Neutrophil (primary cell): ENCODE measurements at regions not wholly inside any gene's neighbourhood (a gene's known extent, or its start where the extent isn't known, plus 50 kb on each side); places are given as distances from the start of the nearest gene placed in this dataset.

Experiments
- H3K27ac ChIP-seq: fragments of 200-600 bp; sonication (generic); 2 replicates; pipeline ENCODE4 v1.5.1; 2016; ENCODE audit warnings: mild to moderate bottlenecking, moderate library complexity
- H3K27me3 ChIP-seq: fragments of 200-600 bp; sonication (generic); 2 replicates; pipeline ENCODE4 v1.6.0; 2016; ENCODE audit warnings: mild to moderate bottlenecking
- H3K36me3 ChIP-seq: fragments of 200-600 bp; sonication (generic); 2 replicates; pipeline ENCODE4 v1.5.1; 2017
- H3K4me1 ChIP-seq, 2 experiments: fragments of 200-600 bp in 1 of 2; sonication (generic) in 1 of 2; 1 replicate in 1 of 2; 2 replicates in 1 of 2; pipeline versions ENCODE4 v1.5.1 to v1.6.1; 2013 to 2016; ENCODE audit warnings: low read depth in 1 of 2, low read length in 1 of 2, mild to moderate bottlenecking in 1 of 2, moderate library complexity in 1 of 2; ENCODE audit not compliant: control insufficient read depth in 1 of 2, insufficient read depth in 1 of 2
- H3K4me3 ChIP-seq, 2 experiments: fragments of 200-600 bp in 1 of 2; sonication (generic) in 1 of 2; 1 replicate in 1 of 2; 2 replicates in 1 of 2; pipeline ENCODE4 v1.5.1; 2013 to 2016; ENCODE audit warnings: low read depth in 1 of 2, low read length in 1 of 2, mild to moderate bottlenecking in 1 of 2, moderate library complexity in 1 of 2
- H3K9me3 ChIP-seq: fragments of 200-600 bp; sonication (generic); 2 replicates; pipeline ENCODE4 v1.5.1; 2016
- TF ChIP-seq, protein P1 (sequence below): fragments of 200-600 bp; sonication (generic); IDR thresholded peaks from 2 replicates; pipeline ENCODE4 v1.5.1; 2016; ENCODE audit warnings: antibody characterized with exemption

GRCh38 chr2:121869873-121870272 is 114.4 kb downstream of the TSN start:
- Histone ChIP-seq H3K27ac (no peak overlapping the region), H3K4me1 (no peaks in the 10 kb centered on the region), H3K4me3 (no peak overlapping the region), H3K9me3 (no peaks in the 10 kb centered on the region), H3K27me3 (no peaks in the 10 kb centered on the region), H3K36me3 (no peaks in the 10 kb centered on the region)
- TF ChIP-seq, protein P1, sequence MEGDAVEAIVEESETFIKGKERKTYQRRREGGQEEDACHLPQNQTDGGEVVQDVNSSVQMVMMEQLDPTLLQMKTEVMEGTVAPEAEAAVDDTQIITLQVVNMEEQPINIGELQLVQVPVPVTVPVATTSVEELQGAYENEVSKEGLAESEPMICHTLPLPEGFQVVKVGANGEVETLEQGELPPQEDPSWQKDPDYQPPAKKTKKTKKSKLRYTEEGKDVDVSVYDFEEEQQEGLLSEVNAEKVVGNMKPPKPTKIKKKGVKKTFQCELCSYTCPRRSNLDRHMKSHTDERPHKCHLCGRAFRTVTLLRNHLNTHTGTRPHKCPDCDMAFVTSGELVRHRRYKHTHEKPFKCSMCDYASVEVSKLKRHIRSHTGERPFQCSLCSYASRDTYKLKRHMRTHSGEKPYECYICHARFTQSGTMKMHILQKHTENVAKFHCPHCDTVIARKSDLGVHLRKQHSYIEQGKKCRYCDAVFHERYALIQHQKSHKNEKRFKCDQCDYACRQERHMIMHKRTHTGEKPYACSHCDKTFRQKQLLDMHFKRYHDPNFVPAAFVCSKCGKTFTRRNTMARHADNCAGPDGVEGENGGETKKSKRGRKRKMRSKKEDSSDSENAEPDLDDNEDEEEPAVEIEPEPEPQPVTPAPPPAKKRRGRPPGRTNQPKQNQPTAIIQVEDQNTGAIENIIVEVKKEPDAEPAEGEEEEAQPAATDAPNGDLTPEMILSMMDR: no peak

GRCh38 chr2:121872651-121873050 is 117.2 kb downstream of the TSN start:
- Histone ChIP-seq H3K9me3 (no peaks in the 10 kb centered on the region), H3K4me1 (no peaks in the 10 kb centered on the region), H3K27ac (no peak overlapping the region), H3K36me3 (no peaks in the 10 kb centered on the region), H3K27me3 (peaks cover 5% of the 10 kb centered on the region), H3K4me3 (no peak overlapping the region)
- TF ChIP-seq, protein P1: no peak

- H3K4me3 ChIP-seq: no peak overlapping the region
- H3K9me3 ChIP-seq: no peaks in the 10 kb centered on the region
- TF ChIP-seq, protein P1: no peak
- no peak overlapping the region for H3K27ac ChIP-seq
- H3K27me3 ChIP-seq: peaks cover 5% of the 10 kb centered on the region
- H3K36me3 ChIP-seq: no peaks in the 10 kb centered on the region
- no peaks in the 10 kb centered on the region for H3K4me1 ChIP-seq
These were observed 118.4 kb downstream of the TSN start for GRCh38 chr2:121873864-121874263.

DNA sequence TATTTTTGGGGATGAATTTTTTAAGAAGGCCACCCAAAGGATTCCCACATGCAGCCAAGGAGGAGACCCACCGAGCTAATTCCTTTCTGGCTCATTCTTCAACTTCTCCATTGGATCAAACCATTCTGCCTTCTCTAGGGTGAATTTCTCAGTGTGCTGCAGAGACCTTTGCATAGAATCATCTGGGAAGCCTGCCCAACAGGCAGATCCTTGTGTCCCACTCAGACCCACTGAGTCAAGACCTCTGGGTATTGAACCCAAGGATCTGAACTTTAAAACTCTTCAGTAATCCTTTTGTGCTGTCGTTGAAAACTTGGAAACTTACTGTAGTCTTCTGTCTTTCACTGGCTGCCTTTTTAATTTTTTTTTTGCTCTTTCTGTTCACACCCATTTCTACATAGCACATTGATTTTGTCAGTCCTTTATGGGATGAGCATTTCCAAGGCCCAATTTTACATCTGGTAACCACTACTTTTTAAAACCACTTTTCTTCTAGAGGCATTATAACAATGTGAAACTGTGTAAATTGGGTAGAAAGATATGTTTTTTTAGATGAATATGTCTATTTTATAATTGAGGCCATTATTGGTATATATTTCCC is 120.2 kb downstream of the TSN start:
- Histone ChIP-seq H3K27me3 (peaks cover 5% of the 10 kb centered on the region), H3K4me3 (no peak overlapping the region), H3K27ac (no peak overlapping the region)

GRCh38 chr2:121877366-121877765 is 121.9 kb downstream of the TSN start:
- TF ChIP-seq, protein P1: no peak
- Histone ChIP-seq H3K36me3 (no peaks in the 10 kb centered on the region), H3K27ac (no peak overlapping the region), H3K4me3 (no peak overlapping the region), H3K9me3 (no peaks in the 10 kb centered on the region), H3K27me3 (peaks cover 5% of the 10 kb centered on the region), H3K4me1 (no peaks in the 10 kb centered on the region)

More for the DNA sequence above, 120.2 kb downstream of the TSN start:
- no peaks in the 10 kb centered on the region for H3K36me3 ChIP-seq
- H3K9me3 ChIP-seq: no peaks in the 10 kb centered on the region
- H3K4me1 ChIP-seq: no peaks in the 10 kb centered on the region
- TF ChIP-seq, protein P1: no peak
